GM11168 (cell line): ENCODE measurements at regions not wholly inside any gene's neighbourhood (a gene's known extent, or its start where the extent isn't known, plus 50 kb on each side); places are given as distances from the start of the nearest gene placed in this dataset.

Source experiments
- in situ Hi-C: fragments of 300-500 bp; cut with MboI; formaldehyde crosslinking; loops from one replicate; pipeline ENCODE4 v1.12.0; 2022; ENCODE audit warnings: low sequenced_read_pairs; ENCODE audit not compliant: unreplicated experiment

- in situ Hi-C loops, result no loop called here
Measured at GRCh38 chr12:125606312-125606711, 541.1 kb downstream of the AACS start.

GRCh38 chr12:125610292-125610691 lies 545.1 kb downstream of the AACS start:
- in situ Hi-C loops, result no loop called here

DNA sequence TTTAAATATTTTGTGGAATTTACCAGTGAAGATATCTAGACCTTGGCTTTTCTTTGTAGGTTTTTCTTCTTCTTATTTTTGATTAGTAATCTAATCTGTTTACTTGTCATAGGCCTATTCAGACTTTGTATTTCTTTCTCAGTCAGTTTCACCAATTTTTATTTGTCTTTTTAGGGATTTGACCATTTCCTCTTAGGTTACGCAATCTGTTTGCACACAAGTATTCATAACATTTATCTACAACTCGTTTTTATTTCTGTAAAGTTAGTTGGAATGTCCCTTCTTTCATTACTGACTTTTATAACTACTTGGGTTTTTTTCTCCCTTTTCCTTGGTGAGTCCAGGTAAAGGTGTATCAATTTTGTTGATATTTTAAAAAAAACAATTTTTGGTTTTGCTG lies 545.7 kb downstream of the AACS start:
- in situ Hi-C loops, result no loop called here

GRCh38 chr12:125614058-125614457 lies 548.8 kb downstream of the AACS start:
- in situ Hi-C loops, result no loop called here

GRCh38 chr12:125619723-125620122 lies 554.5 kb downstream of the AACS start:
- in situ Hi-C loops, result no loop called here

GRCh38 chr12:125633686-125634085 lies 568.5 kb downstream of the AACS start:
- in situ Hi-C loops, result no loop called here

- in situ Hi-C loops, result no loop called here
Measured at GRCh38 chr12:125634813-125635212, 569.6 kb downstream of the AACS start.

DNA sequence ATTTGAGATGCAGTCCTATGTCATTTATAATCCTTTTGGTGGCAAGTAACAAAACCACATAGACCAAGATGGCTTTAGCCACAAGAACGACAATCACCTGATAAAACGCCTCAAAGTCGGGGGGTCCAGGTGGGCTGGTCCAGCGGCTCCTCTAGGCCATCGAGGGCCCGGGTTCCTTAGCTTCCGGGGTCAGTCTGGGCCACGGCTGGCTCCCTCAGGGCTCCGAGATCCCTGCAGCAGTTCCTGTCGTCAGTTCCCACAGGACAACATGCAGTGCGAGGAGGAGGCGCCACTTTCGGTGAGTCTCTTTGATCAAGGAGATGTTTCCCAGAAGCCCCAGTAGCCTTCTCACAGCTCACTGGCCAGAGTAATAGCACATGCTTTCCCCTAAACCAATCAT lies 574.6 kb downstream of the AACS start:
- in situ Hi-C loops, result no loop called here

DNA sequence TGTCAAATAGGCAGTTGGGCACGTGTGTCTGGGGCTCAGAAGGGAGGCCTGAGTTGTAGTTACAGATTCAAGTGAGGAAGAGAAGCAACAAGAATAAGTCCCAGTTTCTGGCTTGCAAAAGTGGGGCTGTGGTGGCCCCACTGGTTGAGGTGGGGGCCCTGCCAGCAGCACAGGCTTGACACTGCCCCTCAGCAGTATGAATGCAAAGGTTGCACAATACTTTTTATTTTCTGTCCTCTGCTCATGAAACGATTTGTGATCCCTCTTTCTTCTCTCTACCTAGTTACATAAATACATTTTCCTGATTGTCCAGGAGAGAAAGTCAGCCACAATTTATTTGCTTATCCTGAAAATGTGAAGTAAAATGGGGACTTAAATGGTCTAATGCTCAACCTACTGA lies 577.8 kb downstream of the AACS start:
- in situ Hi-C loops, result no loop called here

- in situ Hi-C loops, result no loop called here
Measured at GRCh38 chr12:125645724-125646123, 580.5 kb downstream of the AACS start.

DNA sequence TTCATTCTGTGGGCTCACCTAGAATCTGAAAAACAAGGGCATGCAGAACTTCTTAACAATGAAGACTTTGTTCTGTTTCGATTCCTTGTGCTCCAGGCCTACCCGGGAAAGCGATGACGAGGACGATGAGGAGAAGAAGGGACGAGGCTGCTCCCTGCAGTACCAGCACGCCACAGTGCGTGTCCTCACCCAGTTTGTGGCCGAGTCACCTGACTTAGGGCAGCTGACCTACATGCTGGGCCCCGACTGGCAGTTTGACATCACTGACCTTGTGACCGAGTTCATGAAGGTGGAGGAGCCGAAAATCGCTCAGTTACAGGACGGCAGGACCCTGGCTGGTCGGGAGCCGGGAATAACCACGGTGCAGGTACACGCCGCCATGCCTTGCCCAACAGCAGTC lies 585.4 kb downstream of the AACS start:
- in situ Hi-C loops, result no loop called here

DNA sequence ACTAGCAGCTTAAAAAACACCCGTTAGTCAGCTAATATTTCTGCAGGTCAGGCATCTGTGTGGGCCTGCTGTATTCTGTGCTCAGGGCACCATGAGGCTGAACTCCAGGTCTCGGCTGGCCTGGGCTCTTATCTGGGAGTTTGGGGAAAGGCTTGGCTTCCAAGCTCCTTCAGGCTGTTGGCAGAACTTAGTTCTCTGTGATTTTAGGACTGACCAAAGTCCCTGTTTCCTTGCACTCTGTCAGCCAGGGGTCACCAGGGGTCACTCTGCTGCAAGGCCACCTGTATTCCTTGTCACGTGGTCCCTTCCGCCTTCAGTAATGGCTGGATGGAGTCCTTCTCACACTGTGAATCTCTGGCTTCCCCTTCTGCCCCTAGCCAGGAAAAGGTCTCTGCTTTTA lies 586.4 kb downstream of the AACS start:
- in situ Hi-C loops, result no loop called here

DNA sequence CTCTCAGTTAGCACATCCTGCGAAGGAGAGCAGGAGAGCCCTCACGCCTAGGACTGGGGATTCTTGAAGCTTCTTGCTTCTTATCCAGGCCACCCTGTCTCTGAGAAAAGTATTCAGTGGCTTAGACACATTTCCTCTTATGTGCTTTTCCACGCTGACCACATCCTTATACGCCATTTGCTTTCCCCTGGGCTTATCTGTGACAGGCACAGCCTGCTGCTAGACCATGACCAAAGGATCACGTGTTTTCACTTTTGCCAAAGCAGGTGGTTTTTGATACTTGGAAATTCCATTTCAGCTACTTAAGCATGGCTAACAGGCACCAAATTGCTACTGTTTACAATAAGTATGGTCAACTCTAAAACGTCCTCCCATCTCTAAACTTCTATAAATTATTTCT lies 587.4 kb downstream of the AACS start:
- in situ Hi-C loops, result no loop called here

- in situ Hi-C loops, result no loop called here
Measured at GRCh38 chr12:125657681-125658080, 592.4 kb downstream of the AACS start.

- in situ Hi-C loops, result no loop called here
Measured at GRCh38 chr12:125674554-125675338, 609.5 kb downstream of the AACS start.

DNA sequence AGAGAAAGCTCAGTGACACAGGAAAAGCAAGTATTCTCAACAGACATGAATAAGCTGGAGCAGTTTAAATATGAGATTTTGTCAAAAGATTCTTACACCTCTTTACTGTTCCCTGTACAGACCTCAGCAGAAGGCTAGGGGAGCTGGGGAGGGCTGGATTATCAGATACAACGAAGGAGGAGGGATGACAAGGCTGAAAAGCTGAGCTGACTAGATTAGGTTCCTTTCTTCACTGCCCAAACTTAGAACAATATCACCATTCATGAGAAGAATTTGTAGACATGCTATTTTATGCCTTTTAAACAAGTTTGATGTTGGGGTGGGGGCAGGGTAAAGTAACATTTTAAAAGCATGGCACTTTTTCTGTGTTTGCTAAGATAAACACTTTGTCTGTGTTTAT lies 611.1 kb downstream of the AACS start:
- in situ Hi-C loops, result no loop called here

DNA sequence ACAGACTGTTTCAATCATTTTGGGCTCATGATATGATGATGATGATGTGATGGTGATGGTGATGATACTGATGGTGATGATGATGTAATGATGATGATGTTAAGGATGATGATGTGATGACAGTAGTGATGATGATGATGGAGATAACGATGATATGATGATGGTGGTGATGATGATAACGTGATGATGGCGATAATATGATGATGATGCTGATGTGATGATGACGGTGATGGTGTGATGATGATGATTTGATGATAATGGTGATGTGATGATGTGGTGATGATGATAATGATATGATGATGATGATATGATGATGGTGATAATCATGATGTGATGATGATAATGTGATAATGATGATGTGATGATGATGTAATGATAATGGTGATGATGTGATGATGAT lies 612.6 kb downstream of the AACS start:
- in situ Hi-C loops, result no loop called here

- in situ Hi-C loops, result no loop called here
Measured at GRCh38 chr12:125678589-125678993, 613.4 kb downstream of the AACS start.

- in situ Hi-C loops, result no loop called here
Measured at GRCh38 chr12:125683748-125684381, 618.6 kb downstream of the AACS start.

GRCh38 chr12:125684968-125685790 lies 619.9 kb downstream of the AACS start:
- in situ Hi-C loops, result no loop called here

- in situ Hi-C loops, result no loop called here
Measured at GRCh38 chr12:125685915-125686314, 620.7 kb downstream of the AACS start.
